HG03460 (cell line): ENCODE measurements at regions not wholly inside any gene's neighbourhood (a gene's known extent, or its start where the extent isn't known, plus 50 kb on each side); places are given as distances from the start of the nearest gene placed in this dataset.

ENCODE experiments used
- ATAC-seq: cut with Tn5 transposase; IDR thresholded peaks from one replicate; pipeline ENCODE4 v1.9.1; 2021; ENCODE audit not compliant: unreplicated experiment

DNA sequence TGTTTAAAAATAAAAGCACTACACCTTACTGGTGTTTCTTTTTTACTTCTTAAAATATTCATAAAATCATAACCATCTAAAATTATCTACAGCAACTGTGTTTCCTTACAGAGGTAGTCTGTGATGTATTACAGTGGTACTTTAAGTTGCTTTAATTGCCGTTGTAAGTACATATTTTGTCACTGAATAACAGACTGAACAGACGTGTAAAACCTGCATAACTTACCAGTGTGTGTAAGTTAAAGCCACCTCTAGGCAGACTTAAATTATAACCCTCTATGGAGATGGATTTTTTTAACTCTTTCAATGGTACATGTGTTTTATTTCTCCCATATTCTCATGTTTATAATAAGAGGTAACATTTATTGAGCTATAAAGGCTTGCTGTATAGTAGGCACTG lies 166.8 kb downstream of the NR4A2 start:
- ATAC-seq, result no peak

DNA sequence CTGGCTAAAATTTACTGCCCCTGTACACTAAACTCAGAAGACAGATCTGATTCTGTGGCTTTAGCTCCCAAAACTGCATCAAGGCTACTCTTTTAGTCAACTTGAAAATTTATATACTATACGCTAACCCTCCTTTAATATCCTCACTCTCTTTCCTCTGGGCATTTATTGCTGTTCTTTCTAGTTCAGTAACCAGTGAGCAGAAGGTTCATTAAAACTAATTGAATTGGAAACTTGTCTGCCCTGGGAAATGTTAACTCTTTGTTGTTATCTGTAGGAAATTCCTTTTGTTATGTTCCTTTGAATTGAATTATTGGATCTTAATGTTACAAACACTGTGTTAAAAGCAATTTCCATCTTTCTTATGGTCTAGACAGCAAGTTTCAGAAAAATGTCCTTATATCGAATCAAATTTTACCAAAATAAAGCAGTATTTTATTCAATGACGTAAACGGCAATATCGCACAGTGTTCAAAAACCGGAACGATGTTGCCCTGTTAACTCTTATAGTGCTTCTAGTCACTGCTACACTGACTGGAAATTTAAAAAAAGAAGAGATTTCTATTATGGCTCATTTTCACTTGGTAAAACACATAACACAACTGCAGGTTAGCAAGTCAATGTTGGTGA lies 168.3 kb downstream of the NR4A2 start:
- ATAC-seq, result no peak

DNA sequence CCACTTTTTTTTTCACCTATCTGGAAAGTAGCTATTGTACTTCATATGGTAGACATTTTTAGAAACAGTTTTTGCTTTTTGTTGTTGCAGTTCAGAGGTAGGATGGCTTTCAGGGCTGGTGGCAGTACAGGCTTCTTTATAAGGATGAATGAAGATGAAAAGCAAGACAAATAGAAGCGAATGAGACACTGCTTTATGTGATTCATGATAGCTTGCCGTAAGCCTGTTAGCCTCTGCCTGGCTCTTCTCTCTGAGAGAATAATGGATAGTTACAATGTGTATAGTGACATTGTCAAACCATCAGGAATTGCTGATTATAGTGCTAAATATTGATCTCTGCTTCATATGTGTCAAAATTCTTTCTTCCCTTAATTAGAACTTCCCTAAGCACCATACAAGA lies 173.7 kb downstream of the NR4A2 start:
- ATAC-seq, result no peak

DNA sequence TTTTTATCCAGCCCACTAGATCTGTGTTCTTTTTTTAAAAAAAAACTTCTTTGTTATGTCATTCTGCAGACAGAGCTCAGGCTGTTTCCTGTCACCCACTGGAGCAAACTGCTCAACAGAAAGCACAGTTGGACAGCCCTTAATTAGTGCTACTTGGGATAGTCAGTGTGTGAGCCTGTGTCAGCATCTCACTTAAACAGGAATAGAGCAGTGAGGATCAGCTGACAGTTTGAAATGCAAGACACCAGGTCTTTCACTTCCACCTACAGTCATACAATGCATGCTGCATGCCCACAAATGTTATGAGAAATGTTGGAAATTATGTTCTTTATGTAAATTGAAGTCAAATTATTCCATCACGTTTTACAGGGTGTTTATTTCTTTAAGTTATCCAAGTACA lies 174.9 kb downstream of the NR4A2 start:
- no peak for ATAC-seq

DNA sequence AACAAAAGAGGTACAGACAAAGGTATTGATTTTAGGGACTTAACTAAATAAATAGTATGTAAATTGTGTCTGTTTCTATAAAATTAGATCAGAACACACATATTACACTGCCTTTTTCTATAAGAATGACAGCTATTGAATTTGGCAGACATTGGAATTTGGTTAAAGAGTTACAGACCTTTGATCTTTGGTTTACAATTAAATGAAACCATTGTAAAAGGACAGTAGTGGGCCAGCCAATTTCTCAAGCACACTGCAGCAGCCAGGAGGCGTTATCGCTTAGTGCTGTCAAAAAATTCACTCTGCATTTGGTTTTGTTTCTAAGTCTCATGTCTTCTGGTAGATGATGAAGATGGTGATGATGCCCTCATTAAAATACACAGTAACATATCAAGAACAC lies 175.9 kb downstream of the NR4A2 start:
- ATAC-seq, result no peak

DNA sequence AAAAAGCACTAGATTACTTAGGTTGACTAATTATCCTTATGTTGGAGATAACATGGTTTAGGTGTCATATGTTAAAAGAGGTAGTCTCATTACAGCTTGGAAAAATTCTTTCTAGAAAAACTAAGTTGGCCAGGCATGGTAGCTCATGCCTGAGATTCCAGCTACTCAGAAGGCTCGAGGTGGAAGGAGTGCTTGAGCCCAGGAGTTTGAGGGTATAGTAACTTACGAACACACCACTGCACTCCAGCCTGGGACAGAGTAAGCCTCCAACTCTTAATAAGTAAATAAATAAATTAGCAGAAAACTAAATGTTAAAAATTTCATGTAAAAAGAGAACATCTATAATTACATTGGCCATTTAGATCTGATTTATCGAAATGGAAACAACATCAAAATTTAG lies 177.2 kb downstream of the NR4A2 start:
- no peak for ATAC-seq

DNA sequence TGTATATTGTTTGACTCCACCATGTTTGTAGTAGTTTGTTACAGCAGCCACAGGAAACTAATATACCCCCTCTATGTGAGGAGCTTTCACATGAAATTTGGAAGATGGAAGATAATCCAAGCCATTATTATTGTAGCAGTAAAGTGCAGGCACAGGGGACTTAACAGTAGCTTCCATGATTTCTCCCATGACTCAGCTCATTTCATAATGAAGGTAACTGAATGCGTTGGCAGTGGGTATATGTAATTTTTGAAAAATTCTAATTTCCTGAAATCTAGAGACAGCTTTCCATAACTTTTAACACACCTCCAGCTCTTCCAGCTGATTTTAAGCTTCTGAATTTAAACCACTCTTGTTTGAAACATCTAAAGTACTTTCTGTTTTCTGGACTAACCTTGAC lies 181.2 kb downstream of the NR4A2 start:
- no peak for ATAC-seq

DNA sequence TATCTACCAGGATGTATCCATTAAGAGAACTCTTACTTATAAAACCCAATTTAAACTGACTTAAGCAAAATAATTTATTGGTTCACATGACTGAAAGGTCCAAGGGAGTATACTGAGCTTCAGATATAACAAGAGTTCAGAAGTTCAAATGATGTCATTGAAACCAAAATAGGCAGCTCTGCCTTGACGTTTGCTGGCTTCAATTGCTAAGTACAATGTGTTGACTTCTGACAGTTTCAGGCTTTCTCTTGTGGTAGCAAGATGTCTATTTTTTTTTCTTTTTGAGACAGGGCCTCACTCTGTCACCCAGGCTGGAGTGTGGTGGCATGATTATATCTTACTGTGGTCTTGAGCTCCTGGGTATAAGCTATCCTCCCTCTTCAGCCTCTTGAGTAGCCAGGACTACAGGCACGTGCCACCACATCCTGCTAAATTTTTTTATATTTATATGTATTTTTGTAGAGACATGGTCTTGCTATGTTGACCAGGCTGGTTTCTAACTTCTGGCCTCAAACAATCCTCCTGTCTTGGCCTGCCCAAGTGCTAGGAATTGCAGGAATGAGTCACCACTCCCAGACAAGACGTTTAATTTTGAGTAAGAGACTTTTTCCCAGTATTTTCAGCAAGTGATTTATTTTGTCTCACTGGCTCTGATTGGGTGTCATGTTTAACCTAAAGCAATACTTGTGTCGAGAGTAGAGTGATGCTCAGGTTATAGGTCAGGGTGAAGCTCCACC lies 184.8 kb downstream of the NR4A2 start:
- ATAC-seq, result peak; percentile 72

DNA sequence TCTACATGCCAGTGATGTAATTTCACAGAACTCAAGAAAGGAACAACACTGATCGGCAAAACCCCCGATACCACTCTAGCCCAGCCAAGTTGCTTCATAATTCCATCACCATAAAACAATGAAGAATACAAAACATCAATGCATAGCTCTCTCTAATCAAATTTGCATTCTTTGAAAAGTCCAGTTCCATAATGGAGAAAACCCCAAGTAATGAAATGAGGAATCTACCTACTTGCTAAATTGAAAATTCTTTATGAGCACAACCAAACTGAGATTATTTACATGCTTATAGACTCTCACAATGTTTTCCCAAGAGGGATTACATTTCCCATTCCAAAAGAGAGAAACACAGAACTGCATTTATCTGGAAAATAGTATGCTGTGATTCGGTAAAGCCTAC lies 186.5 kb downstream of the NR4A2 start:
- no peak for ATAC-seq

DNA sequence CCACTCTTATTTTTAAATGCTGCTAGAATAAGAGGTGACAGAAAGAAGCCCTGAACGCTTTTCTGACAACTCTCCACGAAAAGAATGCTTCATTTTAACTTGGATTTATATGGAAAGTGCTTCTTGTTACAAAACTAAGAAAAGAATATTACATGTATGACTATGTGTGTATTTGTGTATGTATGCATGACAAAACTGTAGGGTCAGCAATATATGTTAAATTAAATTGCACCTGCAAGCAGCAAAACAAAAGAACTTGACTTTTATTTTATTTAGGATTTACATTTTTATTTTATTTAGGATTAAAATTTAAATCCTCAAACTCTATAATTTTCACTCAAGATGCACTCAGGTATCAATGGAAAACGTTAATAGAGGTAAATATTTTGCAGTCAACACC lies 187.1 kb downstream of the NR4A2 start:
- ATAC-seq, result no peak

DNA sequence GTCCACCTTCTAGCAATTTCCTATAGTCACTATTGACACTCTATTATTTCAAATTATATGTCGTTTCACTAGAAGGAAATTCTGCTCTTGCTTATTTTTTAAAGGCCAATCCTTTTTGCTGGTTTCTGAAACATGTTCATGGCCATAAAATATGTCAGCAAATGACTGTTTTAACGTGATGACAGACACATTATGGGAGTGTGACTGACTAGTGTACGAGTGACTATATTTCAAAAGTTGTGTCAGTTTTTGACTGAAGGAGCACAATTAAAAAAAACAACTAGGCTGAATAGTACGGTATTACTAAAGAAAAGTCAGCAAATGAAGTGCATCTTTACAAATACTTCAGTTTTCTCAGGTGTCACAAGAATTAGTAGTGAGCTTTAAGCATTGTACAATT lies 196.0 kb downstream of the NR4A2 start:
- ATAC-seq, result no peak

DNA sequence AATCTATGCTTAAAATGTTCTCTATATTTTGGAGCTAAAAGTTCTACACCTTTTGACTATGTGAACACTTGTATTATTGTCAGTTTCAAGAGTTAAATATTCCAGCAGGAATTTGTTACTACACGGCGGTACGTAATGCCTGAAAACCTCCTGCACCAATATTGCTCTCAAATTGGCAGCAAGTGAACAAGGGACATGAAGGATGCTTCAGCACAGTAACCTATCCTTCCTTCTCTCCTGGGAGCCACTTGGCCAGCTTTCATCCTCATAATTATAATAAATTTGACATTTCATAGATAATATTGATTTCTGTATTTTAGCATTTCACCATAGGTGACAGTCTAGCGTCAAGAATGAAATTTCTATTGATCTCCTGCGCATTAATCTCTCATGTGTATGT lies 197.6 kb downstream of the NR4A2 start:
- ATAC-seq, result no peak

DNA sequence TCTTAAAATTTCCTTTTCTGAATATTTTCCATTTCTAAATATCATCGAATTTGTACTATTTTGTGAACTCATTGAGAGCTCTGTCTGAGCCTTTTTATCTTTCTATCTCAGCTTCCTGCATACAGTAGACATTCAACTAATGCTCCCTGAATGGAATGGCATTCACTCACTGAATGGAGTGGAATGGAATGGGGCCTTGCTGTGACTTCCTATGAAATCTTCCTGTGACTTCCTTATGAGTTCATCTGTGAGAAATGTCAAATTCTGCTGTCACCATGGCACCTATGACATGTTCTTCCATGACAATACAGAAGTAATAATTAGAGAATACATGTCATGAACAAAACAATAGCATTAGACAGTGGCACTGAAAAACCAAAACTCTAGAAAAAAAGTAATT lies 199.6 kb downstream of the NR4A2 start:
- no peak for ATAC-seq

DNA sequence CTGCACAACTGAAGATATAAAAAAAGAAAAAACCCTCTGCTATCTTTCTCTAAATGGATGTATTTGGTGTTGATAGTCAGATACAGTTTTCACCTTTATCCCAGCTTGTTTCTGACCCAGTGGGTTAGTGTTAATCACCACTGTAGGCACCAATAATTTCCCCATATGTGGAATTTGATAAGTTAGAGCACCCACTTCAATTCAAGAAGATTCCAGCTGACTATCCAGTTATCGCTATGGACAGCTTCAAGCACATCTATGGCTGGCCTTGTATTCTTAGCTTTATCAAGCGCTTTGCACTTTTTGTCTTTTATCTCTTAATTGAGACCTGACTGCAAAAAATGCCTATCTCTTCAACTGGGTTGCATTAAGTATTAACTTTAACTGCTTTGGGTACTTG lies 200.4 kb downstream of the NR4A2 start:
- ATAC-seq, result no peak

DNA sequence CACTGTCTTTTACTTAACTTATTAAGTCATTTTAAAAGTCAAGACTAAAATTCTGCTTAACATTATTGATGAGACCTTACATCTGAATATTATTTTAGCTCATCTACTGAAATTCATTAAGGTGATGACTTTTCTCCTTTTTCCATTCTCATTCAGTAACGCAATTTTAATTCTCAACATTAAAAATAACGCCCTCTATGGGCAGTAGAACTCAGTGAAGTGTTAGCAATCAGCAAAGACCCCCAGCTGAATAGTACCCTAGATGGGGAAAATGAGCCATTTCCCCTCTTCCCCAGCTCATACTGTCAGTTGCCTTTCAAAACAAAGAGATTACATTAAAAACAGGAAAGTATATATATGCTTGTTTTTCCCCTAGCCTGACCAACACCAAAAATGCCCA lies 203.3 kb downstream of the NR4A2 start:
- no peak for ATAC-seq

DNA sequence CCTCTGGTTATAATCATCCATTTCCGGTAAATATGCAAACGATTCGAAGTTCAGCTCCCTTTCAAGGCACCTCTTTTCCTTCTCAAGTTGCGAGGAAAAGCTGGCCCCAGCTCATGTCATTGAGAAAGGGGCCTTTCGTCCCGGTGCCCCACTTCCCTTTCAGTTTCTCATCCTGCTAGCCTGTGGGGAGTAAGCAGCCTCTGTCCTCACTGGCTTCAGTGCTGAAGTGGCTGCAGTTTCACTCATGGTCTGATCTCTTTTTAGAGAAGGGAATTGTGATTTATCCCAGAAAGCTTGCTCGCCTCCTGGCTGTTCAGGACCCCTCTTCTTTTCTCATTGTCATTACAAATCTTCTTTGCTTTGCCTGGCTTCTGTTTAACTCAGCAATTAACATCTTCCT lies 207.5 kb downstream of the NR4A2 start:
- ATAC-seq, result no peak

DNA sequence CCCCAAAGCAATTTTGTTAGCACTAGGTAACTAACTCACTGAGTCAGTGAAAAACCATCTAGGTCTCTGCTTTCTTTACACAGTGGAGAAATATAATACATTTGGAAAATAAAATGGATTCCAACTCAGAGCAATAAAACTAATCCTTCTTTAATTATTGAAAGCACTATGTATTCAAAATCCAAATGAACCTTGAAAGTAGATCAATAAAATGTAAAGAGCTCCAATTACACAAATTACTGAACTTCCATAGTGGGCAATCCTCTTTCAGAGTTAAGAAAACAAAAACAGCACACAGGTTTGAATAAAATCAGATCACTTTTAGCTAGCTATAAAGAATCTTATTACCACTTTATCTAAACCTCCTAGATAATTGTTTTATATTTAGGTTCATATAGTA lies 208.1 kb downstream of the NR4A2 start:
- ATAC-seq, result no peak

DNA sequence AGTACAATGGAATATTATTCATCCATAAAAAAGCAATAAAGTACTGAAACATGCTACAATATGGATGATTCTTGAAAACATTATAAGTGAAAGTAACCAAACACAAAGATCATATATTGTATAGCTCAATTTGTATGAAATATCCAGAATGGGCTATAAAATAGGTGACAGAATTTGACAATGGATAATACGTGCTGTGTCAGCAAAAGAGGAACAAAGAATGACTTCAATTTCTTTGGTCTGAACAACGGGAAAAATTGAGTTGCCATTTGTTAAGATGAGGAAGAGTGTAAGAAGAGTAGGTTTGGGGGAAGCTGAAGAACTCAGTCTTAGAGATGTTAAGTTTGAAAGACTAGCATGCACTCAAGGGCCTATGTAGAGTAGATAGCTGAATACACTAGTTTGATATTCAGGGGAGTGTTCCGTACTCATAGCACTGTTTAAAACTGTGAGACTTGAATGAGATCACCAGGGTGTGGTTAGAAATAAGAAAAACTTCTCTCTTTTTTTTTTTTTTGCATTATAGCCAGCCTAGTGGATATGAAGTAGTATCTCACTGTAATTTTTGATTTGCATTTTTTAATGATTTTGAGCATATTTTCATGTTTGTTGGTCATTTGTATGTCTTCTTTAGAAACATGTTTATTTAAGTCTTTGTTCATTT lies 213.6 kb downstream of the NR4A2 start:
- ATAC-seq, result no peak

DNA sequence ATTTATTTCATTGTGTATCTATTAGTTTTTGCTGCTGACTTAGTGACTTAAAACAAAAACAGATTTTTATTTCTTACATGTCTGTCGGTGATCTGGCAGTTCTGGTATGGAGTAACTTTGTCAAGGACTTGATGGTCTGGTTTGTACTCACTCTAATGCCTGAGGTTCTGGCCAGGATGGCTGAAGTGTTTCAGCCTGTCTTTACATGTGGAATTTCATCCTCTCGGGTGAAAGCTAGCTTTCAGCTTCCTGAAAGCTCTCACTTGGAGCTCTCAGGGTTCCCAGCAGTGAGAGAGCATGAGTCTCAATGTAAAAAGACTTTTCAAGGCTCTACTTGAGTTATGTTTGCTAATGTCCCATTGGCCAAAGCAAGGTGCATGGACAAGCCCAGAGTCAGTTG lies 216.4 kb downstream of the NR4A2 start:
- no peak for ATAC-seq

DNA sequence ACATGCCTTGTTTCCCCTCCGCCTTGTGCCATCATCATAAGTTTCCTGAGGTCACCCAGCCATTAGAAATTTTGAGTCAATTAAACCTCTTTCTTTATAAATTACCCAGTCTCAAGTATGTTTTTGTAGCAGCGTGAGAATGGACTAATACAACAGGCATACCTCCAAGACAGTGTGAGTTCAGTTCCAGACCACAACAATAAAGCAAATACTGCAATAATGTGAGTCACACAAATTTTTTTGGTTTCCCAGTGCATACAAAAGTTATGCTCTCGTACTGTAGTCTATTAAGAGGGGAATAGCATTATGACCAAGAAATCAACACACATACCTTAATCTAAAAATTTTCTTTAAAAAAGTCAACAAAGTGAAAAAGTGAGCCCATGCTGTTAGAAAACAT lies 217.2 kb downstream of the NR4A2 start:
- ATAC-seq, result no peak

DNA sequence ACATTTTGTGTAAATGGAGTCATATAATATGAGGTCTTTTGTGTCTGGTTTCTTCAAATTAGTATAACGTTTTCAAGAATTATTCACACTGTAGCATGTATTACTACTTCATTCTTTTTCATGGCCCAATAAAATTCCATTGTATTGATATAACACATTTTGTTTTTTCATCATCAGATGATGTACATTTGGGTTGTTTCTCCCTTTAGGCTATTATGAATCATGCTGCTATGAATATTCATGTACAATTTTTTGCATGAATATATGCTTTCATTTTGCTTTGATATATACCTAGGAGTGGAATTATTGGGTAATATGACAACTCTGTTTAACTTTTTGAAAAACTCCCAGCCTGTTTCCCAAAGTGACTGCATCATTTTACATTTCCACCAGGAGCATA lies 220.2 kb downstream of the NR4A2 start:
- ATAC-seq, result no peak

DNA sequence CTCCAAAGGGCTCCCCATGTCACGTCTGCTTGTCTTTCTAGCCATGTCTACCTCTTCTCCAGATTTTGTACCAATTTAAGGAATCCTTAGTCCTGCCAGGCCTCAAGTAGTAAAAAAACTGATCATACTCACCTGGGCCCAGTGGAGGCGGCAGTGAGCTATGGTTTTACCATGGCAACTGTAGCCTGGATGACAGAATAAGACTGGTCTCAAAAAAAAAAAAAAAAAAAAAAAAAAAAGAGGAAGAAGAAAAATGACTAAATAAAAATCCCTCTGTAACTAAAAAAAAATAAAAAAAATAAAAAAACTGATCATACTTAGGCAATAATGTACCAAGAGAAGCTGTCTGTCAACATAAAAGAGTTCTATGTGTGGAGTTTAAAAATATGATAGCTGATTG lies 221.6 kb downstream of the NR4A2 start:
- peak; percentile 97 for ATAC-seq

DNA sequence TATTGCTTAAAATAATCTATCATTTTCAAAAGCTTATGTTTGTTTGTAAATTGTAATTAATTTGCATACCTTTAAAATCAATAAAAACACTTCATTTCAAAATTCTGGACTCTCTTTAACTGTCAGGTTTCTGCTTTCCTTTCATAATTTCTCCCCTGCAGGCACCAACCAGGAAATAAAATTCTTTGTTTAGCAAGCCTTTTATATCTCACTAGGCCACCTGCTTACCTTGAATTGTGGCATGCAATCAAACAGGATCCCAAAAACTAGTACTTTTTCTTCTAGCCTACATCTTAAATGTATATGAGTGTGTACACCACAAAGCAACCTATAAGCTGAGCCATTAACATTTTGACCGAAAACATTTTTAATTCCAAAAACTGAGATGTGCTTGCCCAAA lies 233.1 kb downstream of the NR4A2 start:
- no peak for ATAC-seq
